ENCODE measurements at regions not wholly inside any gene's neighbourhood (a gene's known extent, or its start where the extent isn't known, plus 50 kb on each side); places are given as distances from the start of the nearest gene placed in this dataset.

DNA sequence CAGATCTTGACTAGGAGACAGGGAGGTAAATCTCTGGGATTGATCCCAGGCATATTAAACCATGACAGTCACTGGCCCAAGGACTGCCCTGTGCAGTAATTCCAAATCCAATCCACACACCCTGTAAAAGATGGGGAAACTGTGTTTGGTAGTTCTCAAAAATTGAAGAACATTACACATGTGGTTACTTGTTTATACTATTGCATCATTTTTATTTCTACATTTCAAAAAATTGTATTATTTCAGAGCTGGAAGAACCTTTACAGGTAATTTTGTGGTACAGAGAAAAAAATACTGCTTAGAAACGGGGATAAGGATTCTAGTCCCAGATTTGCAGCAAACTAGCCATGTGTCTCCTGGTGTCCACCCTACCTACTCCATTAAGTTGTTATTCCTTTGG, 400.5 kb downstream of the LRIG3 start:
- Mint-ChIP-seq H3K9me3 (peaks cover 14% of the 10 kb centered on the region), H3K4me1 (no peaks in the 10 kb centered on the region), H3K27ac (no peak overlapping the region), H3K36me3 (no peaks in the 10 kb centered on the region), H3K27me3 (no peaks in the 10 kb centered on the region), H3K4me3 (no peak overlapping the region)
- CTCF ChIA-PET: no interaction called here
- DNase-seq: no peak

DNA sequence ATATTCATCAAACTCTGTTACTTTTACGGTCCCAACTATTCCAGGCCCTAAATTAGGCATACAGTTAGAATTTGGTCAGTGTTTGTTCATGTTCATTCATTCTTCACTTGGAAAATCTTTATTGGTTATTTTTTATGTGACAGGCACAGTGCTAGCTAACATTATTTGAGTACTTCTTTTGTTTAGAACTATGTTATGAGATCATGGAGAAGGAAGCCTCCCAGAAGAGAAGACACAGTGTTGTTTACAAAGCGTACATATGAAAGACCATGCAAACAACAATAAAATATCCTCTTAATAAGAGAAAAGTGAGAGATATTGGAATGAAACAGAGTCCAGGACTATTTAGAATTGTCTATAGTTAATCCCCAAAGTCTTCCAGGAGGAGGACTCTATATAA, 399.2 kb downstream of the LRIG3 start:
- H3K27me3 Mint-ChIP-seq: no peaks in the 10 kb centered on the region
- no peak overlapping the region for H3K4me3 Mint-ChIP-seq
- no peak for DNase-seq
- no peaks in the 10 kb centered on the region for H3K4me1 Mint-ChIP-seq
- CTCF ChIA-PET: no interaction called here
- H3K27ac Mint-ChIP-seq: no peak overlapping the region
- no peaks in the 10 kb centered on the region for H3K36me3 Mint-ChIP-seq
- H3K9me3 Mint-ChIP-seq: peaks cover 14% of the 10 kb centered on the region

DNA sequence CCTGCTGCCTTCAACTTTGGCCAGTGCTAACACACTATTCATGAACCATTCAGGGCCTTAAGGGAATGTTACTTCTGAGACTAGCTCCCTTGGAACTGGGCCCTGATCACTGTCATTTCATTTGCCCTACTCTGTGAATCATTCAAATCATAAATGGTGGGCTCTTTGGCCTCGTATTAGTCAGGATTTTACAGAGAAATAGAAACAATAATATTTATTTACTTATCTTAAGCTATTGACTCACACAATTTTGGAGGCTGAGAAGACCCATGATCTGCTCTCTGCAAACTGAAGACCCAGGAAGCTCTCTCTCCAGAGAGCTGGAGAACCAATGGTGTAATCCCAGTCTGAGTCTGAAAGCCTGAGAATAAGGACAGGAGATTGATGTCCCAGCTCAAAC, 398.5 kb downstream of the LRIG3 start:
- CTCF ChIA-PET: no interaction called here
- no peaks in the 10 kb centered on the region for H3K4me1 Mint-ChIP-seq
- H3K36me3 Mint-ChIP-seq: no peaks in the 10 kb centered on the region
- DNase-seq: no peak
- H3K4me3 Mint-ChIP-seq: no peak overlapping the region
- H3K27me3 Mint-ChIP-seq: no peaks in the 10 kb centered on the region
- H3K9me3 Mint-ChIP-seq: peaks cover 14% of the 10 kb centered on the region
- no peak overlapping the region for H3K27ac Mint-ChIP-seq

DNA sequence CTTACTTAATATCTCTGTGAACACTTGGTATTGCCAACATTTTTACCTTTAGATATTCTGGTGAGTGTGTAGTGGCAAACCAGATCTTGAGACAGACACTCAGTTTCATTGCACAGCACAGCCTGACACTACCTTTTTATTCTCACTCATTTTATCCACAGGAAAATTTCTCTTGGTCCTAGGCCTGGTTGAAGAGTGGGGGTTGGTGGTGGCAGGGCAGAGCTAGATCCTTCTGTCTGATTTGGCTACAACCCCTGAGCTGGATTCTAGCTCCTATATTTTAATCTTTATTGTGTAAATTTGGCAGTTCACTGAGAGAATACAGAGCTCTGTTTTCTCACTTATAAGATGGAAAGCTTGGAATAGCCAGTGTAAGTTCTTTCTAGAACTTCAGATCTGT, 396.9 kb downstream of the LRIG3 start:
- Mint-ChIP-seq H3K27me3 (no peaks in the 10 kb centered on the region), H3K4me1 (no peaks in the 10 kb centered on the region), H3K36me3 (no peaks in the 10 kb centered on the region), H3K27ac (no peak overlapping the region), H3K9me3 (peaks cover 5% of the 10 kb centered on the region), H3K4me3 (no peak overlapping the region)
- CTCF ChIA-PET: no interaction called here
- no peak for DNase-seq

DNA sequence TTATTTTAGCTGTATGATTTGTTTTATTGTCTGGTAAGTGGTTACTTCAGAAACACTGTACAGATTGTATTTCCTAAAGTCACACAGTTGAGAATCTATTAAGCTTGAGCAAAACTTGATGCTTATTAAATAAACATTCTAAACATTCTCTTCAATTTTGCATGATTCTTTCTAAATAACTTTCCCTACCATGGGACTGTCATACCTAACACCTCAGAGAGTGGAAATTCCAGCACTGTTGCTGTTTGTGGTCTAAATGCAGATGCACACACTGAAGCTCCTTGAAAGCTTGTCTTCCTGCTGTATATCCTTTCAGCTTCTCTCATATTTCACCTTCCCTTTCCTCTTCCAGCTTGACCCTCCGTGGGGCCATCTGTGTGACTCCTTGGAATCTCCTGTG, 392.0 kb downstream of the LRIG3 start:
- H3K27ac Mint-ChIP-seq: no peak overlapping the region
- no peak overlapping the region for H3K4me3 Mint-ChIP-seq
- H3K27me3 Mint-ChIP-seq: no peaks in the 10 kb centered on the region
- DNase-seq: no peak
- CTCF ChIA-PET: no interaction called here
- no peaks in the 10 kb centered on the region for H3K36me3 Mint-ChIP-seq
- H3K9me3 Mint-ChIP-seq: no peaks in the 10 kb centered on the region
- no peaks in the 10 kb centered on the region for H3K4me1 Mint-ChIP-seq

DNA sequence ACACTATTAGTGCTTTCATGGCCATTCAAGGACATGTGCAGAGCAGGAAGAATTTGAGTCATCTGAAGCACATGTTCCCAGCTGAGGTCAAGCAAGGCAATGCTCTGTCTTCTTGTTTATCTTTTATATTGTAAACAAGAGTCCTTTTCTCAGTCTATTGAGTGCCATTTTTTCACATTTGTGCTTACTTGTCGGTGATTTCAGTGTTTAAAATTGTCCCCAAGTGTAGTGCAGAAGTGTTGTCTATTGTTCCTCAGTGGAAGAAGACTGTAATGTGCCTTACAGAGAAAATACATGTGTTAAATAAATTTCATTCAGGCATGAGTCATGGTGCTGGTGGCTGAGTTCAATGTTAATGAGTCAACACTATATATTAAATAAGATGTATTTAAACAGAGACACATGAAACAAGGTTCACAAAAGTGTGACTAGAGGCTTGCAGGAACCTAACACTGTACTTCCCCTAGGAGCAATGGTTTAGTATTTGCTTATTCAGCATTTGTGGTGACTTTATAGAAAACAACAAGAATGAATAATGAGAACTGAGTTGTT, 391.1 kb downstream of the LRIG3 start:
- CTCF ChIA-PET: no interaction called here
- Mint-ChIP-seq H3K9me3 (no peaks in the 10 kb centered on the region), H3K4me1 (no peaks in the 10 kb centered on the region)

DNA sequence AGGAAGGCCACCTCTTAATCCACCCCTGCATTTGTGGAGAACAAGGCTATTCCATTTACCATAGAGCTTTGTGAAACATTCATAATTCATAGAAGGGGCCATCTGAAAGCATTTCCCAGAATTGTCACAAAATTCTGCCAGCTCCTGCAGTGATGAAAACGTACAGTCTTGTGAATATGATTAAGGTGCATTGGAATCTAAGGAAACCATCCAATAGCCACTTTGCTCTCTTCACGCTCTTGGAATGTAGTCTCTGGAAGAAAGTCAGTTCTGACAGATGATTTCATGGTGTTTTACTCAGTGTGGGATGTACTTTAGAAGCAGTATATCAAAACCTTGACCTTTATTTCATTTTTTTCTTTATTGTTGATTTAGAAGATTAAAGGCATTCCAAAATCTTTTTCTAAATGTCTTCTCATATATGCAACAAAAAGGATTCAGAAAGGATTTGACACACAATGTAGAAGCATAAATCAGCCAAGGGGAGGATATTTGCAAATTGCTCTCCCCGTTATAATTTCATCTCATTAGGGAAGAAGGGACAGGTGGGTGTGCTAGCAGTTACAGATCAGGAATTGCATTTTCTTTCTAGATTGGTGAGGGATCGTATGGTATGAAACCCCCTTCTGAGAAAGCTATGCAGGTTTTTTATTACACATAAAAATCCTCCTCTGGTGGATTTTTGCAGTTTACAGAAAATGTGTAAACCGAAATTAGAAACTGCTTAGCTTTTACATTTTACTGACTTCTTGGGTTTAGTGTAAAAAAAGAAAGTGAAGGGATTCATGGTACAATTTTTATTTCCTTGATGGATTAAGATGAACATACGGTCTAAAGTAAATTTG, 390.2 kb downstream of the LRIG3 start:
- CTCF ChIA-PET: no interaction called here
- no peak for DNase-seq

More for the DNA sequence above, 391.1 kb downstream of the LRIG3 start:
- H3K27me3 Mint-ChIP-seq: no peaks in the 10 kb centered on the region
- no peak for DNase-seq
- H3K4me3 Mint-ChIP-seq: no peak overlapping the region
- no peak overlapping the region for H3K27ac Mint-ChIP-seq
- H3K36me3 Mint-ChIP-seq: no peaks in the 10 kb centered on the region

DNA sequence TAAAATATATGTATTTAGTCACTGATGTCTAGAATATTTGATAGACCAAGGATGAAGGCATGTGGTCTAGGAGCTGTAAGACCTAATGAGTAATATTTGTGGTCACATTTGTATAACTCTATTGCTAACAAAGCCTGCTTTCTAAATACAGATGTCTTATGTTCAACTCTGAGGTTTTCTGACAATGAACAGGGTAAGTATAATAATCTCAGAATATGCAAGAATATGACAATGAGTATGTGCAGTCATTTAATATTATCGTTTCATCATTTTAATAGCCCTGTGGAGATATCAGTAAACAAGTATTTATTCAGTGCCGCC, 389.6 kb downstream of the LRIG3 start:
- Mint-ChIP-seq H3K27ac (no peak overlapping the region), H3K9me3 (no peaks in the 10 kb centered on the region), H3K4me1 (no peaks in the 10 kb centered on the region), H3K27me3 (no peaks in the 10 kb centered on the region), H3K36me3 (no peaks in the 10 kb centered on the region), H3K4me3 (no peak overlapping the region)
- no peak for DNase-seq
- CTCF ChIA-PET: no interaction called here

More for the DNA sequence above, 390.2 kb downstream of the LRIG3 start:
- no peak overlapping the region for H3K27ac Mint-ChIP-seq
- no peaks in the 10 kb centered on the region for H3K9me3 Mint-ChIP-seq
- no peaks in the 10 kb centered on the region for H3K27me3 Mint-ChIP-seq
- H3K4me3 Mint-ChIP-seq: no peak overlapping the region
- no peaks in the 10 kb centered on the region for H3K36me3 Mint-ChIP-seq
- no peaks in the 10 kb centered on the region for H3K4me1 Mint-ChIP-seq

DNA sequence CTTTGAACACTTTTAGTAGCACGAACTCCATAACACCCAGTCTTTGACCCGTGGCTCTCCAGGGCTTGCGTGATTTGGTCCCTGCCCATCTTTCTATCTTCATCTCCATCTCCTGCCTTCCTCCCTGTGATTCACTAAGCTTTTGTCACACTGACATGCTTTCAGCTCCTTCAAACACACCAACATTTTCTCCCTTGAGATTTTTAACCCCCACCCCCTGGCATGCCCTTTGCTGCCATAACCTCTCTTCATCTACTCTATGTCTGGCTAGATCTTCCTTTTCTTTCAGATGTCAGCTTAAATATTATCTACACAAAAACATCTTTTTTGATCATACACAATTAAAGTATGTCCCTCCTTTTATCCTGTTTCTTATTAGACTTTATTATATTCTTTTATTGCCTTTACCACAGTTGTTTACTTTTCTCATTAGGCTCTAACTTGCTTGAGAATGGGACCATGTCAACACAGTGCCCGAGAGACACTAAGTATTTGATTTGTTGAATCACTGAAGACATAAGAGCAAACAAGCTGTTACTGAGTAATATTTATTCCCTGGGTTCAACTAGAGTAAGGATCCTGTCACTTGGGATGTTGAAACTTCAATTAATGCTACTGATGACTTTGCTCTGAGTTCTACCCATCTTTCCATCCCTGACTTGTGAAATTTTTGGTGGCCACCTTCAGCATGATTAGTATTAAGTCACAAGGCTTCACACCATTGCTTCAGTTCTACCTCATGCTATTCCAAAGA, 387.3 kb downstream of the LRIG3 start:
- DNase-seq: no peak
- H3K27ac Mint-ChIP-seq: no peak overlapping the region
- H3K27me3 Mint-ChIP-seq: no peaks in the 10 kb centered on the region
- H3K36me3 Mint-ChIP-seq: no peaks in the 10 kb centered on the region
- CTCF ChIA-PET: no interaction called here
- H3K4me3 Mint-ChIP-seq: no peak overlapping the region
- H3K4me1 Mint-ChIP-seq: no peaks in the 10 kb centered on the region
- no peaks in the 10 kb centered on the region for H3K9me3 Mint-ChIP-seq

DNA sequence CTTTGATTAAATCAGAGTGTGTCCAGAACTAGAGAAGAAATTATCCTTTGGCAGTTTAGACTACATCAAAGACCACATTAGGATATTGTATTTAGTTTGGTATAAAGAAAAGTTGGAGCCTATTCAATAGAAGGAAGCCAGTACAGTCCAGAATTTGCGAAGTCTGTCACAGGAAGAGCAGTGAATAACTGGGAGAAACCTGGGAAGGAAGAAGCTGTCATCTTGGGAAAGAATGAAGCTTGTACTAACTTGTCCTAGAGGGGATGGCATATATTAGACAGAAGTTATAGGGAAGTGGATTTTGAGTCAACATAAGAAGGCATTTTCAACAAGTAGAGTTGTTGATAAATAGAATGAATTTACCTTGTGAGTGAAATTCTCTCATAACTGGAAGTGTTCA, 386.7 kb downstream of the LRIG3 start:
- Mint-ChIP-seq H3K9me3 (no peaks in the 10 kb centered on the region), H3K4me1 (no peaks in the 10 kb centered on the region)

DNA sequence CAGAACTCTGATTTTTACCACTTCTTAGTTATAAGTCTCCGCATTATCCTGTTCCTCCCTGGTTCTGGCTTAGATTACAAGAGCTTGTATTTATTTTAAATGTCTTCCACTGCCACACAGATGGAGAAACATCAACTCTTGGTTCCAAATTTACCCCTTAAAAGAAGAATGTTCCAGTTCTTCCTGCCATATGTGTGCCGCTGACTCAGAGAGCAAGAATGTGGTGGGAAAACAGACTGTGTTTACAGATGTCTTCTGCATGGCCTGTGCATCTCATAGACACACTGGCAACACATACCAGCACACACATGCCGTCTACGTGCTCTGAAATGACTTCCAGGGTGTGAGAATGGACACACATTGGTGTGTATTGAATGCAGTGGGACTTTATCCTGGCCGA, 383.0 kb downstream of the LRIG3 start:
- no peak for DNase-seq
- H3K36me3 Mint-ChIP-seq: no peaks in the 10 kb centered on the region
- no peaks in the 10 kb centered on the region for H3K4me1 Mint-ChIP-seq
- CTCF ChIA-PET: no interaction called here
- no peak overlapping the region for H3K27ac Mint-ChIP-seq
- H3K9me3 Mint-ChIP-seq: no peaks in the 10 kb centered on the region
- H3K27me3 Mint-ChIP-seq: no peaks in the 10 kb centered on the region
- H3K4me3 Mint-ChIP-seq: no peak overlapping the region

More for the DNA sequence above, 386.7 kb downstream of the LRIG3 start:
- CTCF ChIA-PET: no interaction called here
- H3K36me3 Mint-ChIP-seq: no peaks in the 10 kb centered on the region
- H3K4me3 Mint-ChIP-seq: no peak overlapping the region
- H3K27me3 Mint-ChIP-seq: no peaks in the 10 kb centered on the region
- H3K27ac Mint-ChIP-seq: no peak overlapping the region
- no peak for DNase-seq

DNA sequence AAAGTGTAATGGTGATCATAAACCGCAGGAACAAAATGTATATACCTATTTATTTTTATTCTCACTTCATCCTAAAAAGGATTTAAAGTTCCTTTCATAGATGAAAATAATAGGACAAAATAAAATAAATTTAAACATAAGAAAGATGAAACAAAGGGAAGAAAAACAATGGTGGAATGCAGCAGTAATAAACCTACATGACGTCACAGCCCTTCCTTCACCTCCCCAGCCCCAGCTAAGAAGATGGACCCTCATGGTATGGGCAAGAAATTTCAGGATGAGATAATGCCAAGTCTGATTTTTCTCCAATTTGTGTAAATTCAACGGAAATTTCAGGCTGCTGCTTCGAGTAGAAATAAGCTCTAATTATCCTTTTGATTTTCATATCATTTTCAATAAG, 381.0 kb downstream of the LRIG3 start:
- no peaks in the 10 kb centered on the region for H3K4me1 Mint-ChIP-seq
- CTCF ChIA-PET: interaction anchor here (0.6 kb wide), 1 partner anchor 180 kb away, joined by 3 read pairs; no protein-coding TSS in a partner anchor
- no peak overlapping the region for H3K27ac Mint-ChIP-seq
- DNase-seq: no peak
- H3K9me3 Mint-ChIP-seq: no peaks in the 10 kb centered on the region
- no peaks in the 10 kb centered on the region for H3K36me3 Mint-ChIP-seq
- peaks cover 6% of the 10 kb centered on the region for H3K27me3 Mint-ChIP-seq
- H3K4me3 Mint-ChIP-seq: no peak overlapping the region

DNA sequence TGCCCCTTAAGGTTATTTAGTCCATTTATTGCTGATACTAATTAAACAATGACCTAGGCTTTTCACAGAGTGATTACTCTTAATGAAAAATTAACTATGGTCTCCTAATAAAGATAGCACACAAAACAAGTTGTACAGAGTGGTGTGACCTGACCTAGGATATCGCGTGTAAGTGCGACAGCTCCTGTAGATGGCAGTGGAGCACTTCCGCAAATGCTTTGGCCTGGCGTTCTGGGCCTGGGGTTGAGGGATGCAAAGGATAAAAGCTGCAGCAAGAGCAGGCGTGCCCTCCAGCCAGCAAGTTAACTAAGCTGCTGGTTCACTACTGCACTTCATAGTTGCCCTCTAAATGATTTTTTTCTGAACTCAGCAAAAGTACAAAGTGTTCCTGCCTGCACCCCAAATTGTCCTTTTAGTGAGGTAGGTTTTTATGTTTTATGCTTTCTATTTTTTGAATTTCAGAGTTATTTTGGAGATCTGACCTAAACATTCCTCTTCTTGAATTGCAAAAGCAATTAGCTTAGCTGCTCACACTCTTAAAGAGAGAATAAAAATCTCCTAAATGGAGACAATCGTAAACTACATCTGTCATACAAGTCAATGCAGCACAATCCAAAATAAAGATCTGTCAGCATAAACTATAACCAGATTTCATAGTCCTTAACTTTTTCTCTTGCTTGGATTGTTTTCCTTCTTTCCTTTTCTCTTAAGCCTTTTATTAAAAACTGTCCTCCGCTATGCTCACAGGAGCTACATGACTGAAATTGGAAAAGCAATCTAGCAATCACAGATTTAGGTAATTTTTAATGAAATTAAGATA, 379.6 kb downstream of the LRIG3 start:
- Mint-ChIP-seq H3K36me3 (no peaks in the 10 kb centered on the region), H3K4me1 (no peaks in the 10 kb centered on the region), H3K9me3 (no peaks in the 10 kb centered on the region), H3K27me3 (peaks cover 8% of the 10 kb centered on the region), H3K4me3 (no peak overlapping the region), H3K27ac (no peak overlapping the region)
- CTCF ChIA-PET: no interaction called here
- DNase-seq: peak; percentile 32

DNA sequence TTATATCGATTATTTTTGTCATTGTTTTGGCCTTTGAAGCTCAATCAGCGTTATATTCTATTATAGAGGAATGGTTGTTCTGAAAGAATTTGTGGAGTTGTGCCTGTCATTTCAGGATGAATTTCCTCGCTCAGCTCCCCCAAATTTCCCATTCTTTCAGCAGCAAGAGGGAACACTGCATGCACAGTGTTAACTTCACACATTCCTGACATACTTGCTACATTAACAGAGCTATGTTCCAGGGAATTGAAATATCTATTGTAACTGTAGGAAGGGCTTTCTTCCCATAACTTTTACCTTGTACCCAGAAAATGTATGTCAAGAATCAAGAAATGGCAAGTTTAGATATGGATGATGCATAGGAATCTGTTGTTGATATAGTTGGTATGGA, 379.0 kb downstream of the LRIG3 start:
- Mint-ChIP-seq H3K36me3 (no peaks in the 10 kb centered on the region), H3K27ac (no peak overlapping the region), H3K4me1 (no peaks in the 10 kb centered on the region), H3K9me3 (no peaks in the 10 kb centered on the region), H3K4me3 (no peak overlapping the region), H3K27me3 (peaks cover 8% of the 10 kb centered on the region)
- no peak for DNase-seq
- CTCF ChIA-PET: no interaction called here
